ENCODE measurements at regions not wholly inside any gene's neighbourhood (a gene's known extent, or its start where the extent isn't known, plus 50 kb on each side); places are given as distances from the start of the nearest gene placed in this dataset.

- H2AK9ac ChIP-seq (replicated peaks; ENCODE audit: low read depth, low read length, poor library complexity), result no peak overlapping the region
- no peaks in the 10 kb centered on the region for H3K4me1 ChIP-seq (ENCODE audit: control insufficient read depth, insufficient read depth, low read length)
- TF ChIP-seq CHD1 (IDR thresholded peaks at IDR 0.05; ENCODE audit: low read depth, low read length) (no peak), MAFK (IDR thresholded peaks at IDR 0.05; ENCODE audit: low read depth, low read length) (no peak), FOS (IDR thresholded peaks at IDR 0.05; ENCODE audit: low read depth, low read length) (no peak), MXI1 (IDR thresholded peaks at IDR 0.05; ENCODE audit: borderline replicate concordance, low read depth, low read length) (no peak), ELK1 (IDR thresholded peaks at IDR 0.05; ENCODE audit: borderline replicate concordance, low read depth, low read length) (no peak), BHLHE40 (IDR thresholded peaks at IDR 0.05; ENCODE audit: low read depth, low read length) (no peak), NFE2L2 (IDR thresholded peaks at IDR 0.05; ENCODE audit: low read depth, low read length) (no peak), RFX5 (IDR thresholded peaks at IDR 0.05; ENCODE audit: low read depth, low read length) (no peak), SMC3 (IDR thresholded peaks at IDR 0.05; ENCODE audit: low read depth, low read length) (no peak), RCOR1 (IDR thresholded peaks at IDR 0.05; ENCODE audit: insufficient replicate concordance, low read length) (no peak), POLR2A (IDR thresholded peaks at IDR 0.05; ENCODE audit: low read depth, low read length) (no peak), MAZ (IDR thresholded peaks at IDR 0.05; ENCODE audit: borderline replicate concordance, low read depth, low read length) (no peak), RAD21 (IDR thresholded peaks at IDR 0.05; ENCODE audit: low read length) (no peak)
- TF ChIP-seq, protein P1, sequence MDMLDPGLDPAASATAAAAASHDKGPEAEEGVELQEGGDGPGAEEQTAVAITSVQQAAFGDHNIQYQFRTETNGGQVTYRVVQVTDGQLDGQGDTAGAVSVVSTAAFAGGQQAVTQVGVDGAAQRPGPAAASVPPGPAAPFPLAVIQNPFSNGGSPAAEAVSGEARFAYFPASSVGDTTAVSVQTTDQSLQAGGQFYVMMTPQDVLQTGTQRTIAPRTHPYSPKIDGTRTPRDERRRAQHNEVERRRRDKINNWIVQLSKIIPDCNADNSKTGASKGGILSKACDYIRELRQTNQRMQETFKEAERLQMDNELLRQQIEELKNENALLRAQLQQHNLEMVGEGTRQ (IDR thresholded peaks at IDR 0.05; ENCODE audit: low read depth, low read length), result no peak
- TF ChIP-seq, protein P2, sequence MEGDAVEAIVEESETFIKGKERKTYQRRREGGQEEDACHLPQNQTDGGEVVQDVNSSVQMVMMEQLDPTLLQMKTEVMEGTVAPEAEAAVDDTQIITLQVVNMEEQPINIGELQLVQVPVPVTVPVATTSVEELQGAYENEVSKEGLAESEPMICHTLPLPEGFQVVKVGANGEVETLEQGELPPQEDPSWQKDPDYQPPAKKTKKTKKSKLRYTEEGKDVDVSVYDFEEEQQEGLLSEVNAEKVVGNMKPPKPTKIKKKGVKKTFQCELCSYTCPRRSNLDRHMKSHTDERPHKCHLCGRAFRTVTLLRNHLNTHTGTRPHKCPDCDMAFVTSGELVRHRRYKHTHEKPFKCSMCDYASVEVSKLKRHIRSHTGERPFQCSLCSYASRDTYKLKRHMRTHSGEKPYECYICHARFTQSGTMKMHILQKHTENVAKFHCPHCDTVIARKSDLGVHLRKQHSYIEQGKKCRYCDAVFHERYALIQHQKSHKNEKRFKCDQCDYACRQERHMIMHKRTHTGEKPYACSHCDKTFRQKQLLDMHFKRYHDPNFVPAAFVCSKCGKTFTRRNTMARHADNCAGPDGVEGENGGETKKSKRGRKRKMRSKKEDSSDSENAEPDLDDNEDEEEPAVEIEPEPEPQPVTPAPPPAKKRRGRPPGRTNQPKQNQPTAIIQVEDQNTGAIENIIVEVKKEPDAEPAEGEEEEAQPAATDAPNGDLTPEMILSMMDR (conservative IDR thresholded peaks at IDR 0.05; ENCODE audit: low read depth, low read length), result no peak
- no peaks in the 10 kb centered on the region for H3K79me1 ChIP-seq (ENCODE audit: low read depth in 1 of 2, low read length in 2 of 2)
- no peaks in the 10 kb centered on the region for H3K36me3 ChIP-seq (ENCODE audit: control insufficient read depth, insufficient read depth, low read length)
- H4K20me1 ChIP-seq (ENCODE audit: insufficient read depth, low read length), result no peaks in the 10 kb centered on the region
- H3K14ac ChIP-seq (replicated peaks; ENCODE audit: low read depth, low read length), result no peak overlapping the region
- DNase-seq, result no peak
- no peak overlapping the region for H4K8ac ChIP-seq (ENCODE audit: low read depth in 2 of 2, low read length in 2 of 2)
- no CpG with 5 or more reads among the region's 3 CpGs for WGBS, 2 experiments (ENCODE audit: extremely low coverage in 2 of 2, insufficient read length in 1 of 2)
- no peak overlapping the region for H4K5ac ChIP-seq (ENCODE audit: low read depth, low read length)
- no peak overlapping the region for H3K27ac ChIP-seq (ENCODE audit: insufficient read depth, low read length)
- H4K91ac ChIP-seq (ENCODE audit: insufficient read depth, low read depth, low read length), result no peak overlapping the region
- H3K56ac ChIP-seq (ENCODE audit: extremely low read depth, insufficient read depth, low read length), result no peak overlapping the region
- no peaks in the 10 kb centered on the region for H3K9me3 ChIP-seq (ENCODE audit: control insufficient read depth, insufficient read depth, low read length)
- H3K27me3 ChIP-seq (ENCODE audit: control insufficient read depth, insufficient read depth, low read length), result peaks cover 24% of the 10 kb centered on the region
- no peak overlapping the region for H2AK5ac ChIP-seq (ENCODE audit: low read depth, low read length)
- H3K4me2 ChIP-seq (ENCODE audit: low read depth, low read length), result no peak overlapping the region
- no peak overlapping the region for H2BK5ac ChIP-seq (ENCODE audit: low read depth, low read length, poor library complexity, severe bottlenecking)
- no peak overlapping the region for H2BK15ac ChIP-seq (ENCODE audit: low read depth, low read length)
- no peak overlapping the region for H3K23ac ChIP-seq (ENCODE audit: low read depth, low read length)
- no peak overlapping the region for H2BK120ac ChIP-seq (ENCODE audit: low read depth, low read length)
- in situ Hi-C loops (cut with MboI; ENCODE audit: low sequenced_read_pairs), result no loop called here
- H3K4ac ChIP-seq (ENCODE audit: low read depth, low read length), result no peak overlapping the region
- no TSS peak for BruUV-seq (replicated peaks)
- H3K9ac ChIP-seq (ENCODE audit: low read depth, low read length), result no peak overlapping the region
- no peak overlapping the region for H2AFZ ChIP-seq (replicated peaks; ENCODE audit: low read length, poor library complexity)
- ChIA-PET POLR2A (ENCODE audit: unreplicated experiment) (no interaction called here), CTCF (interaction anchor here (0.6 kb wide), 3 partner anchors 106 to 485 kb away, joined by 3 to 6 read pairs (median 4); no protein-coding TSS in a partner anchor)
- dilution Hi-C loops (cut with HindIII; ENCODE audit: low sequenced_read_pairs, unreplicated experiment), result no loop called here
- intact Hi-C loops (cut with micrococcal nuclease), result no loop called here
- H2BK20ac ChIP-seq (ENCODE audit: low read depth, low read length), result no peak overlapping the region
- no peaks in the 10 kb centered on the region for H3K9me1 ChIP-seq (ENCODE audit: insufficient read depth, low read length)
- H3K18ac ChIP-seq (ENCODE audit: low read depth, low read length), result no peak overlapping the region
- no peak overlapping the region for H3K4me3 ChIP-seq (ENCODE audit: insufficient read depth, low read depth, low read length)
- no peak for ATAC-seq (ENCODE audit: low read depth)
These were observed 64.0 kb upstream of the SLC24A4 start for GRCh38 chr14:92258934-92259333.
